ENCODE measurements at regions not wholly inside any gene's neighbourhood (a gene's known extent, or its start where the extent isn't known, plus 50 kb on each side); places are given as distances from the start of the nearest gene placed in this dataset.
"Not testable (repeated sequence)": the region's sequence is repeated elsewhere in the genome, so short reads cannot be mapped to it uniquely, and the experiment has no call there.

- DNase-seq (ENCODE audit: low read depth, low spot score) (no peak), ATAC-seq (no peak)
- Histone ChIP-seq H3K4me2 (ENCODE audit: low read length) (no peak overlapping the region), H3K4me3 (replicated peaks in 1 of 2; ENCODE audit: low read depth in 1 of 2, low read length in 2 of 2) (no peak overlapping the region), H2AFZ (ENCODE audit: low read depth, low read length, poor library complexity, severe bottlenecking) (no peak overlapping the region), H3K9me2 (ENCODE audit: insufficient read depth) (no peaks in the 10 kb centered on the region), H3K9ac (ENCODE audit: low read length) (no peak overlapping the region), H3K27ac (ENCODE audit: low read depth, low read length) (no peak overlapping the region), H3K27me3 (ENCODE audit: insufficient read depth, low read length) (no peaks in the 10 kb centered on the region), H3K4me1 (ENCODE audit: control insufficient read depth in 1 of 2, insufficient read depth in 2 of 2, low read length in 2 of 2) (no peaks in the 10 kb centered on the region), H4K20me1 (ENCODE audit: insufficient read depth) (no peaks in the 10 kb centered on the region), H3K9me3 (ENCODE audit: control insufficient read depth in 1 of 2, insufficient read depth in 1 of 2, low read depth in 1 of 2, low read length in 2 of 2) (no peaks in the 10 kb centered on the region), H3K36me3 (ENCODE audit: control insufficient read depth in 1 of 2, insufficient read depth in 2 of 2, low read length in 2 of 2) (no peaks in the 10 kb centered on the region), H3K79me2 (ENCODE audit: insufficient read depth, low read length) (no peaks in the 10 kb centered on the region)
- ChIA-PET CTCF (no interaction called here), POLR2A (no interaction called here), RAD21 (ENCODE audit: low non-redundant PET in 1 of 2, low total read pairs in 2 of 2, uncharacterized antibody in 2 of 2, unreplicated experiment in 2 of 2) (no interaction called here)
- intact Hi-C loops (cut with micrococcal nuclease) = no loop called here
- no TSS peak for BruUV-seq (replicated peaks)
- TF ChIP-seq RAD21 (IDR thresholded peaks at IDR 0.05; ENCODE audit: low read depth) = no peak
- TF ChIP-seq SRF (IDR thresholded peaks at IDR 0.05; ENCODE audit: low read depth) = no peak
- TF ChIP-seq TCF7L2 (IDR thresholded peaks at IDR 0.05; ENCODE audit: borderline replicate concordance, extremely low read depth, insufficient read depth, insufficient read length) = no peak
- no peak for TF ChIP-seq SIN3A (IDR thresholded peaks at IDR 0.05; ENCODE audit: low read depth)
- TF ChIP-seq ZFX (IDR thresholded peaks at IDR 0.05) = no peak
- TF ChIP-seq ZNF274 (IDR thresholded peaks at IDR 0.05; ENCODE audit: low read depth, low read length) = no peak
- TF ChIP-seq CBX3 (IDR thresholded peaks at IDR 0.05; ENCODE audit: low read depth) = no peak
- no peak for TF ChIP-seq SP1 (IDR thresholded peaks at IDR 0.05; ENCODE audit: low read depth)
- TF ChIP-seq, protein P1, sequence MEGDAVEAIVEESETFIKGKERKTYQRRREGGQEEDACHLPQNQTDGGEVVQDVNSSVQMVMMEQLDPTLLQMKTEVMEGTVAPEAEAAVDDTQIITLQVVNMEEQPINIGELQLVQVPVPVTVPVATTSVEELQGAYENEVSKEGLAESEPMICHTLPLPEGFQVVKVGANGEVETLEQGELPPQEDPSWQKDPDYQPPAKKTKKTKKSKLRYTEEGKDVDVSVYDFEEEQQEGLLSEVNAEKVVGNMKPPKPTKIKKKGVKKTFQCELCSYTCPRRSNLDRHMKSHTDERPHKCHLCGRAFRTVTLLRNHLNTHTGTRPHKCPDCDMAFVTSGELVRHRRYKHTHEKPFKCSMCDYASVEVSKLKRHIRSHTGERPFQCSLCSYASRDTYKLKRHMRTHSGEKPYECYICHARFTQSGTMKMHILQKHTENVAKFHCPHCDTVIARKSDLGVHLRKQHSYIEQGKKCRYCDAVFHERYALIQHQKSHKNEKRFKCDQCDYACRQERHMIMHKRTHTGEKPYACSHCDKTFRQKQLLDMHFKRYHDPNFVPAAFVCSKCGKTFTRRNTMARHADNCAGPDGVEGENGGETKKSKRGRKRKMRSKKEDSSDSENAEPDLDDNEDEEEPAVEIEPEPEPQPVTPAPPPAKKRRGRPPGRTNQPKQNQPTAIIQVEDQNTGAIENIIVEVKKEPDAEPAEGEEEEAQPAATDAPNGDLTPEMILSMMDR (IDR thresholded peaks at IDR 0.05 in 2 of 3, conservative IDR thresholded peaks at IDR 0.05 in 1 of 3; ENCODE audit: borderline replicate concordance in 1 of 3, insufficient read depth in 1 of 3, low read depth in 2 of 3, low read length in 2 of 3) = no peak
- no peak for TF ChIP-seq EGR1 (IDR thresholded peaks at IDR 0.05; ENCODE audit: low read depth)
- no peak for TF ChIP-seq YY1 (IDR thresholded peaks at IDR 0.05; ENCODE audit: extremely low read depth, insufficient replicate concordance, low read depth, low read length)
- TF ChIP-seq, protein P2, sequence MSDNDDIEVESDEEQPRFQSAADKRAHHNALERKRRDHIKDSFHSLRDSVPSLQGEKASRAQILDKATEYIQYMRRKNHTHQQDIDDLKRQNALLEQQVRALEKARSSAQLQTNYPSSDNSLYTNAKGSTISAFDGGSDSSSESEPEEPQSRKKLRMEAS (IDR thresholded peaks at IDR 0.05) = no peak
- TF ChIP-seq JUND (IDR thresholded peaks at IDR 0.05) = no peak
- TF ChIP-seq ELF1 (IDR thresholded peaks at IDR 0.05; ENCODE audit: borderline replicate concordance, low read depth) = no peak
- no peak for TF ChIP-seq POLR2A (IDR thresholded peaks at IDR 0.05; ENCODE audit: borderline replicate concordance, extremely low read depth, insufficient read depth, insufficient read length)
- TF ChIP-seq EZH2 (IDR thresholded peaks at IDR 0.05) = no peak
- TF ChIP-seq CEBPB (IDR thresholded peaks at IDR 0.05; ENCODE audit: low read depth) = no peak
- TF ChIP-seq POLR2AphosphoS5 (IDR thresholded peaks at IDR 0.05; ENCODE audit: low read depth, low read length) = no peak
These were observed 118.7 kb upstream of the CHRDL1 start for GRCh38 chrX:110914281-110914680.

- POLR2A ChIA-PET; DNase-seq (ENCODE audit: low read depth, low spot score); H3K9me2 ChIP-seq (ENCODE audit: insufficient read depth); H3K79me2 ChIP-seq (ENCODE audit: insufficient read depth, low read length); ATAC-seq; CTCF ChIA-PET; BruUV-seq (replicated peaks); H3K9me3 ChIP-seq (ENCODE audit: control insufficient read depth in 1 of 2, insufficient read depth in 1 of 2, low read depth in 1 of 2, low read length in 2 of 2); H3K4me3 ChIP-seq (replicated peaks in 1 of 2; ENCODE audit: low read depth in 1 of 2, low read length in 2 of 2); H4K20me1 ChIP-seq (ENCODE audit: insufficient read depth); H3K4me2 ChIP-seq (ENCODE audit: low read length); RAD21 ChIA-PET (ENCODE audit: low non-redundant PET in 1 of 2, low total read pairs in 2 of 2, uncharacterized antibody in 2 of 2, unreplicated experiment in 2 of 2); H3K9ac ChIP-seq (ENCODE audit: low read length); intact Hi-C loops (cut with micrococcal nuclease); H2AFZ ChIP-seq (ENCODE audit: low read depth, low read length, poor library complexity, severe bottlenecking); H3K27ac ChIP-seq (ENCODE audit: low read depth, low read length); H3K36me3 ChIP-seq (ENCODE audit: control insufficient read depth in 1 of 2, insufficient read depth in 2 of 2, low read length in 2 of 2); H3K4me1 ChIP-seq (ENCODE audit: control insufficient read depth in 1 of 2, insufficient read depth in 2 of 2, low read length in 2 of 2); H3K27me3 ChIP-seq (ENCODE audit: insufficient read depth, low read length): not testable (repeated sequence)
These were observed 109.1 kb upstream of the CHRDL1 start for GRCh38 chrX:110904747-110905146.
